Ectodermal cell (in vitro differentiated cells): ENCODE measurements at regions not wholly inside any gene's neighbourhood (a gene's known extent, or its start where the extent isn't known, plus 50 kb on each side); places are given as distances from the start of the nearest gene placed in this dataset.

Experiments
- H3K27ac ChIP-seq: 2 replicates; pipeline ENCODE4 v1.7.0; 2013; ENCODE audit warnings: mild to moderate bottlenecking, low read depth, low read length; ENCODE audit not compliant: insufficient read depth, poor library complexity, severe bottlenecking
- H3K27me3 ChIP-seq: 2 replicates; pipeline ENCODE4 v1.7.0; 2013; ENCODE audit warnings: mild to moderate bottlenecking, low read length; ENCODE audit not compliant: insufficient read depth, control insufficient read depth, poor library complexity, severe bottlenecking
- H3K36me3 ChIP-seq: one replicate; pipeline ENCODE4 v1.7.0; 2013; ENCODE audit warnings: low read length; ENCODE audit not compliant: control insufficient read depth, insufficient read depth
- H3K4me1 ChIP-seq: one replicate; pipeline ENCODE4 v1.7.0; 2013; ENCODE audit warnings: low read length; ENCODE audit not compliant: control insufficient read depth, insufficient read depth
- H3K4me3 ChIP-seq: 2 replicates; pipeline ENCODE4 v1.7.0; 2013; ENCODE audit warnings: low read depth, low read length, control low read depth; ENCODE audit not compliant: insufficient read depth
- H3K9me3 ChIP-seq: 2 replicates; pipeline ENCODE4 v1.7.0; 2013; ENCODE audit warnings: mild to moderate bottlenecking, low read length, moderate library complexity; ENCODE audit not compliant: control insufficient read depth
- WGBS, 2 experiments: methylation state at CpG; one replicate each; pipeline ENCODE4 v1.1.7; 2013; ENCODE audit warnings: missing lambda C conversion rate in 2 of 2; 5-methylcytosine and 5-hydroxymethylcytosine counted together

GRCh38 chr1:234881893-234882771 lies 246.5 kb downstream of the TOMM20 start:
- no peak overlapping the region for H3K27ac ChIP-seq
- no peaks in the 10 kb centered on the region for H3K4me1 ChIP-seq
- H3K27me3 ChIP-seq: no peaks in the 10 kb centered on the region
- H3K36me3 ChIP-seq: no peaks in the 10 kb centered on the region
- H3K4me3 ChIP-seq: no peak overlapping the region
- no peaks in the 10 kb centered on the region for H3K9me3 ChIP-seq
- 84 to 85% methylated on average over 11 of the region's 11 CpGs for WGBS, 2 experiments

GRCh38 chr1:234879147-234880080 lies 249.2 kb downstream of the TOMM20 start:
- no peak overlapping the region for H3K27ac ChIP-seq
- no peaks in the 10 kb centered on the region for H3K27me3 ChIP-seq
- H3K4me3 ChIP-seq: no peak overlapping the region
- no peaks in the 10 kb centered on the region for H3K4me1 ChIP-seq
- H3K36me3 ChIP-seq: no peaks in the 10 kb centered on the region
- no peaks in the 10 kb centered on the region for H3K9me3 ChIP-seq
- 91% methylated on average over 9 of the region's 9 CpGs for WGBS, 2 experiments

- Histone ChIP-seq H3K4me1 (no peaks in the 10 kb centered on the region), H3K9me3 (no peaks in the 10 kb centered on the region), H3K36me3 (no peaks in the 10 kb centered on the region), H3K4me3 (no peak overlapping the region), H3K27ac (no peak overlapping the region), H3K27me3 (no peaks in the 10 kb centered on the region)
- WGBS, 2 experiments: 79 to 81% methylated on average over 12 of the region's 12 CpGs
Measured at GRCh38 chr1:234878288-234878687, 250.3 kb downstream of the TOMM20 start.

- H3K27me3 ChIP-seq: no peaks in the 10 kb centered on the region
- no peak overlapping the region for H3K4me3 ChIP-seq
- no peaks in the 10 kb centered on the region for H3K9me3 ChIP-seq
- WGBS, 2 experiments: 93 to 95% methylated on average over 7 of the region's 7 CpGs
- H3K36me3 ChIP-seq: no peaks in the 10 kb centered on the region
- no peaks in the 10 kb centered on the region for H3K4me1 ChIP-seq
- H3K27ac ChIP-seq: no peak overlapping the region
Measured at GRCh38 chr1:234877761-234878160, 250.9 kb downstream of the TOMM20 start.

- Histone ChIP-seq H3K27ac (no peak overlapping the region), H3K4me1 (no peaks in the 10 kb centered on the region), H3K36me3 (no peaks in the 10 kb centered on the region), H3K9me3 (no peaks in the 10 kb centered on the region), H3K27me3 (no peaks in the 10 kb centered on the region), H3K4me3 (no peak overlapping the region)
- WGBS, 2 experiments: 94 to 95% methylated on average over 15 of the region's 15 CpGs
Measured at GRCh38 chr1:234875953-234876855, 252.4 kb downstream of the TOMM20 start.

GRCh38 chr1:234875328-234875952 lies 253.2 kb downstream of the TOMM20 start:
- no peaks in the 10 kb centered on the region for H3K4me1 ChIP-seq
- H3K9me3 ChIP-seq: no peaks in the 10 kb centered on the region
- WGBS, 2 experiments: 95% methylated on average over 17 of the region's 17 CpGs
- no peak overlapping the region for H3K27ac ChIP-seq
- no peaks in the 10 kb centered on the region for H3K36me3 ChIP-seq
- H3K4me3 ChIP-seq: no peak overlapping the region
- H3K27me3 ChIP-seq: no peaks in the 10 kb centered on the region

GRCh38 chr1:234874291-234875288 lies 254.0 kb downstream of the TOMM20 start:
- Histone ChIP-seq H3K4me1 (no peaks in the 10 kb centered on the region), H3K9me3 (no peaks in the 10 kb centered on the region), H3K36me3 (no peaks in the 10 kb centered on the region), H3K27ac (no peak overlapping the region), H3K27me3 (no peaks in the 10 kb centered on the region), H3K4me3 (no peak overlapping the region)
- WGBS, 2 experiments: 93 to 95% methylated on average over 18 to 20 of the region's 20 CpGs

GRCh38 chr1:234871710-234872271 lies 256.8 kb downstream of the TOMM20 start:
- 89 to 90% methylated on average over 5 to 6 of the region's 6 CpGs for WGBS, 2 experiments

More at GRCh38 chr1:234871710-234872271, 256.8 kb downstream of the TOMM20 start:
- no peaks in the 10 kb centered on the region for H3K4me1 ChIP-seq
- no peak overlapping the region for H3K4me3 ChIP-seq
- H3K27me3 ChIP-seq: no peaks in the 10 kb centered on the region
- no peaks in the 10 kb centered on the region for H3K36me3 ChIP-seq
- no peaks in the 10 kb centered on the region for H3K9me3 ChIP-seq
- H3K27ac ChIP-seq: no peak overlapping the region
